GM23338 (cell line): ENCODE measurements at regions not wholly inside any gene's neighbourhood (a gene's known extent, or its start where the extent isn't known, plus 50 kb on each side); places are given as distances from the start of the nearest gene placed in this dataset.

Experiments
- ATAC-seq: fragments of 200-7000 bp; cut with Tn5 transposase; 3 replicates; pipeline ENCODE4 v1.9.1; 2020
- DNase-seq: peaks from one replicate; pipeline ENCODE4 v3.0.0-alpha.2; 2015; ENCODE audit warnings: low spot score
- H2AFZ ChIP-seq: fragments of 200-600 bp; sonication (generic); 2 replicates; pipeline ENCODE4 v1.8.0; 2016; ENCODE audit warnings: antibody characterized with exemption, mild to moderate bottlenecking, moderate library complexity
- H3F3A ChIP-seq: fragments of 200-600 bp; sonication (generic); replicated peaks from 2 replicates; pipeline ENCODE4 v1.8.0; 2017; ENCODE audit warnings: antibody characterized with exemption, mixed run types, low read depth
- H3K27ac ChIP-seq: fragments of 200-600 bp; sonication (generic); 2 replicates; pipeline ENCODE4 v1.6.1; 2016; ENCODE audit warnings: low read depth
- H3K27me3 ChIP-seq: fragments of 200-600 bp; sonication (generic); 2 replicates; pipeline ENCODE4 v1.8.0; 2016; ENCODE audit warnings: mild to moderate bottlenecking, mixed run types, moderate library complexity; ENCODE audit not compliant: insufficient read depth
- H3K36me3 ChIP-seq: fragments of 200-600 bp; sonication (generic); 2 replicates; pipeline ENCODE4 v1.8.0; 2016; ENCODE audit warnings: mild to moderate bottlenecking; ENCODE audit not compliant: insufficient read depth
- H3K4me1 ChIP-seq: fragments of 200-600 bp; sonication (generic); 2 replicates; pipeline ENCODE4 v1.8.0; 2016; ENCODE audit warnings: mild to moderate bottlenecking, moderate library complexity; ENCODE audit not compliant: insufficient read depth
- H3K4me2 ChIP-seq: fragments of 200-600 bp; sonication (generic); 2 replicates; pipeline ENCODE4 v1.7.1; 2017; ENCODE audit warnings: mixed run types
- H3K4me3 ChIP-seq: fragments of 200-600 bp; sonication (generic); 2 replicates; pipeline ENCODE4 v1.6.1; 2016; ENCODE audit warnings: mixed run types
- H3K79me2 ChIP-seq: fragments of 200-600 bp; sonication (generic); replicated peaks from 2 replicates; pipeline ENCODE4 v1.8.0; 2017; ENCODE audit warnings: mild to moderate bottlenecking; ENCODE audit not compliant: insufficient read depth
- H3K9me2 ChIP-seq: fragments of 200-600 bp; sonication (generic); 2 replicates; pipeline ENCODE4 v1.8.0; 2017; ENCODE audit not compliant: insufficient read depth
- H4K20me1 ChIP-seq: fragments of 200-600 bp; sonication (generic); replicated peaks from 2 replicates; pipeline ENCODE4 v1.8.0; 2017; ENCODE audit warnings: mild to moderate bottlenecking; ENCODE audit not compliant: insufficient read depth
- H3K27ac Mint-ChIP-seq: 2 replicates; pipeline ENCODE4 v1.8.0; 2020; ENCODE audit warnings: inconsistent platforms, mild to moderate bottlenecking, moderate library complexity, mixed read lengths
- H3K27me3 Mint-ChIP-seq: 3 replicates; pipeline ENCODE4 v1.8.0; 2022; ENCODE audit warnings: low read depth, mild to moderate bottlenecking, moderate library complexity, mixed read lengths, inconsistent platforms; ENCODE audit not compliant: insufficient read depth, poor library complexity
- H3K36me3 Mint-ChIP-seq: 3 replicates; pipeline ENCODE4 v1.8.0; 2021; ENCODE audit warnings: low read depth, mild to moderate bottlenecking, inconsistent platforms, moderate library complexity, mixed read lengths
- H3K4me1 Mint-ChIP-seq: 3 replicates; pipeline ENCODE4 v1.8.0; 2020; ENCODE audit warnings: mild to moderate bottlenecking, inconsistent platforms, mixed read lengths
- H3K4me3 Mint-ChIP-seq: 3 replicates; pipeline ENCODE4 v1.8.0; 2021; ENCODE audit warnings: moderate library complexity, mild to moderate bottlenecking, inconsistent platforms, mixed read lengths
- H3K9me3 Mint-ChIP-seq: 3 replicates; pipeline ENCODE4 v1.8.0; 2020; ENCODE audit warnings: moderate library complexity, mild to moderate bottlenecking, inconsistent platforms, mixed read lengths
- EZH2phosphoT487 ChIP-seq: fragments of 200-600 bp; sonication (generic); IDR thresholded peaks from one replicate; pipeline ENCODE4 v1.8.1; 2018; ENCODE audit warnings: antibody characterized with exemption; ENCODE audit not compliant: unreplicated experiment
- REST ChIP-seq: IDR thresholded peaks from one replicate; pipeline ENCODE4 v1.6.1; 2018; ENCODE audit warnings: antibody characterized with exemption; ENCODE audit not compliant: unreplicated experiment
- ZNF114 ChIP-seq: fragments of 250-450 bp; sonication (Bioruptor Pico); IDR thresholded peaks from 2 replicates; pipeline ENCODE4 v1.5.0; 2020; ENCODE audit warnings: mild to moderate bottlenecking, moderate library complexity
- ZNF462 ChIP-seq: fragments of 250-450 bp; sonication (Bioruptor Pico); IDR thresholded peaks from 2 replicates; pipeline ENCODE4 v1.5.0; 2020; ENCODE audit warnings: mild to moderate bottlenecking, moderate library complexity

GRCh38 chr6:100281471-100281901 is 183.2 kb downstream of the SIM1 start:
- TF ChIP-seq EZH2phosphoT487 = no peak
- TF ChIP-seq ZNF462 = no peak
- Mint-ChIP-seq H3K36me3 (no peaks in the 10 kb centered on the region), H3K4me1 (peaks cover 12% of the 10 kb centered on the region), H3K9me3 (no peaks in the 10 kb centered on the region), H3K27ac (peak overlapping the region; percentile 66; the same call in 1 of the 2 replicates), H3K4me3 (peak overlapping the region; percentile 71), H3K27me3 (no peaks in the 10 kb centered on the region)
- no peaks in the 10 kb centered on the region for H3F3A ChIP-seq
- H2AFZ ChIP-seq = peak overlapping the region; percentile 44; the same call in 1 of the 2 replicates
- peaks cover 21% of the 10 kb centered on the region for H3K4me1 ChIP-seq
- H3K27me3 ChIP-seq = no peaks in the 10 kb centered on the region
- H3K4me3 ChIP-seq = peak overlapping the region; percentile 50
- H3K9me2 ChIP-seq = no peaks in the 10 kb centered on the region
- H3K79me2 ChIP-seq = no peaks in the 10 kb centered on the region
- DNase-seq (peak; percentile 74), ATAC-seq (peak; percentile 94)
- H3K27ac ChIP-seq = peak overlapping the region; percentile 60
- no peaks in the 10 kb centered on the region for H4K20me1 ChIP-seq
- peak overlapping the region; percentile 79 for H3K4me2 ChIP-seq
- H3K36me3 ChIP-seq = no peaks in the 10 kb centered on the region

GRCh38 chr6:100276311-100277057 is 188.2 kb downstream of the SIM1 start:
- Histone ChIP-seq H3K4me3 (no peak overlapping the region), H3K9me2 (no peaks in the 10 kb centered on the region), H3K27me3 (no peaks in the 10 kb centered on the region), H3K36me3 (no peaks in the 10 kb centered on the region), H3K27ac (no peak overlapping the region), H3K79me2 (no peaks in the 10 kb centered on the region), H4K20me1 (no peaks in the 10 kb centered on the region), H3K4me1 (peaks cover 10% of the 10 kb centered on the region), H3F3A (no peaks in the 10 kb centered on the region), H3K4me2 (no peak overlapping the region), H2AFZ (no peak overlapping the region)
- TF ChIP-seq ZNF114 (no peak), EZH2phosphoT487 (no peak), REST (no peak)
- Mint-ChIP-seq H3K27me3 (no peaks in the 10 kb centered on the region), H3K27ac (no peak overlapping the region), H3K4me1 (peaks cover 10% of the 10 kb centered on the region), H3K9me3 (peaks cover 9% of the 10 kb centered on the region; the same call in 2 of the 3 replicates), H3K36me3 (no peaks in the 10 kb centered on the region; the same call in 2 of the 3 replicates), H3K4me3 (no peak overlapping the region)
- DNase-seq = no peak
- ATAC-seq = no peak
